ENCODE measurements at regions not wholly inside any gene's neighbourhood (a gene's known extent, or its start where the extent isn't known, plus 50 kb on each side); places are given as distances from the start of the nearest gene placed in this dataset.
"Not testable (repeated sequence)": the region's sequence is repeated elsewhere in the genome, so short reads cannot be mapped to it uniquely, and the experiment has no call there.

DNA sequence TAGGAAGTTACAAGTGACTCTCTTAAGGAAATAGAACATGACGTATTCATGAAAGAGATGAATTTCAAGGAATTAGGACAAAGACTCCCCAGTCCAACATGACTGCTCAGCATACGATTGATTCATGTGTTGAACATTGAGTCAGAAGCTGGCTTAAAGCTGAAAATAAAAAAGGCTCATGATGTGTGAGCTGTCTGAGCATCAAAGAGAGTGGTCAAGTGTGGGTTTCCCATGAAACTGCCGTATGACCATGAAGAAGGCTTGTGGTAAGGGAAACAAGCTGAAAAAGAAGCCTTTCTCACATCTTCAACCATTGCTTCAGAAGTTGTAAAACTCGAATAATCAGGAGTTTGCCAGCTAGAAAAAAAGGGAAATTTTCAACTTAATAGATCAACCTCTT, 201.9 kb upstream of the APCDD1 start:
- no peak overlapping the region for H3K27ac ChIP-seq
- no peak for TF ChIP-seq CTCF (conservative IDR thresholded peaks at IDR 0.05)
- no peak for TF ChIP-seq ZFX (IDR thresholded peaks at IDR 0.05)

DNA sequence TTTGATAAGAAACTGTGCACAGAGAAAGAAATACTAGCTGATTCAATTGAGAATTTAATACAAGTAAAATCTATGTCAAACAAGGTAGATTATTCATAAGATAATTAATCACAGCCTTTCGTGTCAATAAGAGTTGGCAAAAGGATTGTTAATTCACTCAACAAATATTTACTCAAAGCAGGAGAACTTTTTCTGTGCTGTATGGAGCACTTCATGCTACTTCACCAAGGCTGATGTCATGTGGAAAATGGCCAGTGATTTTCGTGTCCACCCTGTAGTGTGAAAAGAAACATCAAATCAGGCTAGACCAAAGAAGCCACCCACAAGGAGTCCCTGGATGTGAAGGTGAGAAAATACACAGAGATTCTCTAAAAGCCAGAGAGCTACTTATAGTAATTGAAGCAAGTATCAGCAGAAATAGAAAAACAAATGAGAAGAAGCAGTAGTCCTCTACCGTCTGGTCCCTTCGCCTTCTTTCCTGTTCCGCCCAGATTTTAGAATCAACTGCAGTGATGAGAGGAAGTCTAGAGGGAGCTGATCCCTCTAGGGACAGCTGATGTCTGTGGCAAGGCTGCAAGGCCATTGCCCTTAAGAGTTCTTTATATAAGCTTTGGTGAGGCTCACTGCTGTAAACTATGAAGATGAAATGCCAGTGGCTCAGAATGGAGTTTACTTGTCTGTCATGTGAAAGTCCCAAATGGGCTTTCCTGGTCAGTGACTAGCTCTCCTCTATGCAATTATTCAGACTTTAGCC, 201.3 kb upstream of the APCDD1 start:
- no peak overlapping the region; the same call in 1 of the 2 replicates for H3K27ac ChIP-seq
- TF ChIP-seq ZFX (IDR thresholded peaks at IDR 0.05) (no peak), CTCF (conservative IDR thresholded peaks at IDR 0.05) (no peak)

- not testable (repeated sequence) for H3K27ac ChIP-seq
These were observed 198.2 kb upstream of the APCDD1 start for GRCh38 chr18:10256276-10256675.

DNA sequence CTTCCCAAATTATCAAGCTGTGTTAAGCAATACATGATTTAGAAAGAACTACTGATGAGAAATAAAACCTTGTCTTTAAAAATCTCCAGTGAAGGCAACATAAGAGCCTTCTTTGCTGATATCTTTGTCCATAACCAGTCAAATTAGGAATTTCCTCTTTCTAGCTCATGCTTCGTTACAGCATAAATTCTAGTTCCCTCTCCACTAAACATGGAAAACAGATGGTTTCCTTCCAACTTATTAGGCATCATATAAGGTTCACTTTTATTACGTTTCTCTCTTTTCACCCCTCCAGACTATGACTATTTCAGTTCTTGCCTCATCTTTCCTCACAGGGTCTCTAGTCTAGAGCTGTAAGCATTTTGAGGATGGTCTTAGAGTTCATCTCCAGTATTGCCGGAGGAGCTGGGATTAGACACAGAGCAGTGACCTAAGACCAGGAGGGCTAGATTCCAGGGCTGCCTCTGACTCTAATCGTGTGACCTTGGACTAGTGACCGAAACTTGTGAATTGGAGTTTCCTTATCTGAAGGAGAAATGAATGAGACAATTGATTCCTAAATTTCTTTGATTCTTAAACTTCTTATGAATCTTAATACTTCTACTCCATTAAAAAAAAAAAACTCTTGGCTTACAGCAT, 195.5 kb upstream of the APCDD1 start:
- no peak for TF ChIP-seq CTCF (conservative IDR thresholded peaks at IDR 0.05)
- no peak for TF ChIP-seq ZFX (IDR thresholded peaks at IDR 0.05)
- H3K27ac ChIP-seq = no peak overlapping the region

GRCh38 chr18:10259901-10260300, 194.5 kb upstream of the APCDD1 start:
- no peak overlapping the region for H3K27ac ChIP-seq
- TF ChIP-seq CTCF (conservative IDR thresholded peaks at IDR 0.05) (no peak), ZFX (IDR thresholded peaks at IDR 0.05) (no peak)

- TF ChIP-seq CTCF (conservative IDR thresholded peaks at IDR 0.05) (no peak), ZFX (IDR thresholded peaks at IDR 0.05) (no peak)
- H3K27ac ChIP-seq = no peak overlapping the region
These were observed 192.8 kb upstream of the APCDD1 start for GRCh38 chr18:10261344-10262276.

- H3K27ac ChIP-seq = no peak overlapping the region
- TF ChIP-seq ZFX (IDR thresholded peaks at IDR 0.05) = no peak
These were observed 191.9 kb upstream of the APCDD1 start for GRCh38 chr18:10262566-10262965.

GRCh38 chr18:10264260-10264659, 190.2 kb upstream of the APCDD1 start:
- no peak overlapping the region for H3K27ac ChIP-seq
- no peak for TF ChIP-seq CTCF (conservative IDR thresholded peaks at IDR 0.05)
- no peak for TF ChIP-seq ZFX (IDR thresholded peaks at IDR 0.05)
